HepG2 (cell line): ENCODE measurements at regions not wholly inside any gene's neighbourhood (a gene's known extent, or its start where the extent isn't known, plus 50 kb on each side); places are given as distances from the start of the nearest gene placed in this dataset.

Source experiments
- AHR ChIP-seq: IDR thresholded peaks from 2 replicates; pipeline ENCODE4 v1.6.1; 2018; ENCODE audit warnings: missing genetic modification reagents, missing compliant biosample characterization
- ARNTL ChIP-seq: sonication (generic); formaldehyde crosslinking; IDR thresholded peaks from 2 replicates; pipeline ENCODE4 v1.4.0; 2020; ENCODE audit warnings: mild to moderate bottlenecking, missing genetic modification reagents
- CCAR2 ChIP-seq: fragments of 200-400 bp; formaldehyde crosslinking; optimal IDR thresholded peaks from 2 replicates; pipeline ENCODE3; 2018; ENCODE audit warnings: low read depth, mild to moderate bottlenecking, low read length, moderate library complexity
- CEBPB ChIP-seq: IDR thresholded peaks from 2 replicates; pipeline ENCODE4 v1.6.1; 2011; ENCODE audit warnings: low read depth, low read length, improper control_type of control experiment, borderline replicate concordance
- ETV5 ChIP-seq: IDR thresholded peaks from 2 replicates; pipeline ENCODE4 v1.6.1; 2018; ENCODE audit warnings: missing biosample characterization, missing genetic modification reagents, inconsistent platforms, borderline replicate concordance
- JUN ChIP-seq: sonication (generic); formaldehyde crosslinking; IDR thresholded peaks from 2 replicates; pipeline ENCODE4 v1.4.0; 2020; ENCODE audit warnings: mild to moderate bottlenecking, missing genetic modification reagents
- KAT2B ChIP-seq: fragments of 150-350 bp; IDR thresholded peaks from 2 replicates; pipeline ENCODE4 v1.6.1; 2014; ENCODE audit warnings: low read depth, low read length, borderline replicate concordance
- KDM5B ChIP-seq: sonication (generic); formaldehyde crosslinking; IDR thresholded peaks from 2 replicates; pipeline ENCODE4 v1.4.0; 2020; ENCODE audit warnings: missing genetic modification reagents, mild to moderate bottlenecking, borderline replicate concordance
- KLF9 ChIP-seq: IDR thresholded peaks from 2 replicates; pipeline ENCODE4 v1.6.1; 2016; ENCODE audit warnings: low read depth
- NFKB2 ChIP-seq: sonication (generic); formaldehyde crosslinking; IDR thresholded peaks from 2 replicates; pipeline ENCODE4 v1.4.0; 2020; ENCODE audit warnings: missing genetic modification reagents, borderline replicate concordance
- NR1H2 ChIP-seq: sonication (generic); formaldehyde crosslinking; IDR thresholded peaks from 2 replicates; pipeline ENCODE4 v1.8.1; 2022; ENCODE audit warnings: low read depth, missing genetic modification reagents, borderline replicate concordance
- NR3C1 ChIP-seq: sonication (generic); formaldehyde crosslinking; IDR thresholded peaks from 2 replicates; pipeline ENCODE4 v1.4.0; 2020; ENCODE audit warnings: missing genetic modification reagents
- RFX1 ChIP-seq: fragments of 450-650 bp; IDR thresholded peaks from 2 replicates; pipeline ENCODE4 v1.6.1; 2017
- SIN3A ChIP-seq: IDR thresholded peaks from 2 replicates; pipeline ENCODE4 v1.6.1; 2011; ENCODE audit warnings: low read depth, mild to moderate bottlenecking, control low read depth, low read length, borderline replicate concordance
- TBX2 ChIP-seq: sonication (generic); formaldehyde crosslinking; IDR thresholded peaks from 2 replicates; pipeline ENCODE4 v1.5.0; 2020; ENCODE audit warnings: missing genetic modification reagents, mild to moderate bottlenecking, borderline replicate concordance
- ZMAT3 ChIP-seq: sonication (generic); formaldehyde crosslinking; conservative IDR thresholded peaks from 2 replicates; pipeline ENCODE4 v1.7.0; 2021; ENCODE audit warnings: missing genetic modification reagents
- ZNF224 ChIP-seq: sonication (generic); formaldehyde crosslinking; IDR thresholded peaks from 2 replicates; pipeline ENCODE4 v1.5.0; 2020; ENCODE audit warnings: mild to moderate bottlenecking, missing genetic modification reagents
- ZNF44 ChIP-seq: sonication (generic); formaldehyde crosslinking; IDR thresholded peaks from 2 replicates; pipeline ENCODE4 v1.5.1; 2020; ENCODE audit warnings: mild to moderate bottlenecking, missing genetic modification reagents
- ZNF781 ChIP-seq: sonication (generic); formaldehyde crosslinking; IDR thresholded peaks from 2 replicates; pipeline ENCODE4 v1.5.1; 2020; ENCODE audit warnings: borderline replicate concordance, mild to moderate bottlenecking, missing genetic modification reagents; ENCODE audit errors: not compliant biosample characterization
- ZSCAN22 ChIP-seq: sonication (generic); formaldehyde crosslinking; IDR thresholded peaks from 2 replicates; pipeline ENCODE4 v1.4.0; 2020; ENCODE audit warnings: mild to moderate bottlenecking, missing genetic modification reagents
- TF ChIP-seq, protein P1 (sequence below): sonication (generic); formaldehyde crosslinking; IDR thresholded peaks from 2 replicates; pipeline ENCODE4 v1.5.1; 2020; ENCODE audit warnings: missing genetic modification reagents, mild to moderate bottlenecking, borderline replicate concordance
- TF ChIP-seq, protein P2 (sequence below): sonication (generic); formaldehyde crosslinking; IDR thresholded peaks from 2 replicates; pipeline ENCODE4 v1.8.1; 2023; ENCODE audit warnings: mild to moderate bottlenecking, inconsistent platforms, moderate library complexity, missing genetic modification reagents, borderline replicate concordance
- TF ChIP-seq, protein P3 (sequence below): IDR thresholded peaks from 2 replicates; pipeline ENCODE4 v1.4.0; 2020; ENCODE audit warnings: mild to moderate bottlenecking, missing genetic modification reagents
- TF ChIP-seq, protein P4 (sequence below): sonication (generic); formaldehyde crosslinking; IDR thresholded peaks from 2 replicates; pipeline ENCODE4 v1.8.1; 2023; ENCODE audit warnings: missing genetic modification reagents, mild to moderate bottlenecking, borderline replicate concordance

DNA sequence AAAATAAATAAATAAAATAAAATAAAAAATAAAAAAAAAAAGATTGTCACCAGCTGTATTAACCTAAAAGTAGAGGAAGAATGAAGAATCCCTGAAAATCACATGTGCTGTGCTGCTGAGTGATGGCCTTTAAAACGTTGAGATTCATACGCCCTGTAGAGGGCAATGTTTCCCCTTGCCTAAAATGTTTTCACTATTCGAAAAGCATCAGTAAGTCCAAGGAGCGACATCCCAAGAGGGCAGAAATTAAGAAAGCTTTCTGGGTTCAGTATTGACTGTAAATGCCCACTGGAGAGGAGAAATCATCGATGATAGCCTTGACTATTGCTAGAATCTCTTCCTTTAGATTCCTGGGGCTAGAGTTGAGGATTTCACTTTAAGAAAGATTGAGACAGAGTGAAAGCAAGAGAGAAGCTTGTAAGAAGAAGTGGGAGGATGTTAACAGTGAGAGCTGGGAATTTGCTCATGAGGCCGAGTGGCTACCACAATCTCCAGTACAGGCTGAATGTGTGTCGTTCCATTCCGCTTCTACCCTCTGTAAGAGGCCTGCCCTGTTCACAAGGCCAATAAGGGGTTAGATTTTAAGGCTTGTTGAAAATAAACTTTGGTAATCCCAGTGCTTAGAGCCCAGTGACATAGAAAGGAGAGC, 170.8 kb upstream of the FAM20A start (continued):
- TF ChIP-seq, protein P1, sequence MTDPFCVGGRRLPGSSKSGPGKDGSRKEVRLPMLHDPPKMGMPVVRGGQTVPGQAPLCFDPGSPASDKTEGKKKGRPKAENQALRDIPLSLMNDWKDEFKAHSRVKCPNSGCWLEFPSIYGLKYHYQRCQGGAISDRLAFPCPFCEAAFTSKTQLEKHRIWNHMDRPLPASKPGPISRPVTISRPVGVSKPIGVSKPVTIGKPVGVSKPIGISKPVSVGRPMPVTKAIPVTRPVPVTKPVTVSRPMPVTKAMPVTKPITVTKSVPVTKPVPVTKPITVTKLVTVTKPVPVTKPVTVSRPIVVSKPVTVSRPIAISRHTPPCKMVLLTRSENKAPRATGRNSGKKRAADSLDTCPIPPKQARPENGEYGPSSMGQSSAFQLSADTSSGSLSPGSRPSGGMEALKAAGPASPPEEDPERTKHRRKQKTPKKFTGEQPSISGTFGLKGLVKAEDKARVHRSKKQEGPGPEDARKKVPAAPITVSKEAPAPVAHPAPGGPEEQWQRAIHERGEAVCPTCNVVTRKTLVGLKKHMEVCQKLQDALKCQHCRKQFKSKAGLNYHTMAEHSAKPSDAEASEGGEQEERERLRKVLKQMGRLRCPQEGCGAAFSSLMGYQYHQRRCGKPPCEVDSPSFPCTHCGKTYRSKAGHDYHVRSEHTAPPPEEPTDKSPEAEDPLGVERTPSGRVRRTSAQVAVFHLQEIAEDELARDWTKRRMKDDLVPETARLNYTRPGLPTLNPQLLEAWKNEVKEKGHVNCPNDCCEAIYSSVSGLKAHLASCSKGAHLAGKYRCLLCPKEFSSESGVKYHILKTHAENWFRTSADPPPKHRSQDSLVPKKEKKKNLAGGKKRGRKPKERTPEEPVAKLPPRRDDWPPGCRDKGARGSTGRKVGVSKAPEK (CRISPR knock-in tag) = no peak
- TF ChIP-seq ZSCAN22 (CRISPR knock-in tag) (no peak), CCAR2 (no peak), RFX1 (no peak), SIN3A (no peak), AHR (no peak), ZNF781 (CRISPR knock-in tag) (no peak), JUN (CRISPR knock-in tag) (no peak), NR1H2 (CRISPR knock-in tag) (no peak), ZNF44 (CRISPR knock-in tag) (0 out of 2 replicates have a peak, but pooled peaks have one; percentile 65), ZNF224 (CRISPR knock-in tag) (no peak), NFKB2 (no peak), ETV5 (no peak), ARNTL (CRISPR knock-in tag) (no peak), NR3C1 (CRISPR knock-in tag) (no peak), CEBPB (no peak), KDM5B (CRISPR knock-in tag) (no peak), TBX2 (CRISPR knock-in tag) (no peak), KAT2B (no peak), KLF9 (CRISPR knock-in tag) (no peak), ZMAT3 (CRISPR knock-in tag) (no peak)
- TF ChIP-seq, protein P2, sequence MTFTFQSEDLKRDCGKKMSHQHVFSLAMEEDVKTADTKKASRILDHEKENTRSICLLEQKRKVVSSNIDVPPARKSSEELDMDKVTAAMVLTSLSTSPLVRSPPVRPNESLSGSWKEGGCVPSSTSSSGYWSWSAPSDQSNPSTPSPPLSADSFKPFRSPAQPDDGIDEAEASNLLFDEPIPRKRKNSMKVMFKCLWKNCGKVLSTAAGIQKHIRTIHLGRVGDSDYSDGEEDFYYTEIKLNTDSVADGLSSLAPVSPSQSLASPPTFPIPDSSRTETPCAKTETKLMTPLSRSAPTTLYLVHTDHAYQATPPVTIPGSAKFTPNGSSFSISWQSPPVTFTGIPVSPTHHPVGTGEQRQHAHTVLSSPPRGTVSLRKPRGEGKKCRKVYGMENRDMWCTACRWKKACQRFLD (CRISPR knock-in tag) = no peak
- TF ChIP-seq, protein P3, sequence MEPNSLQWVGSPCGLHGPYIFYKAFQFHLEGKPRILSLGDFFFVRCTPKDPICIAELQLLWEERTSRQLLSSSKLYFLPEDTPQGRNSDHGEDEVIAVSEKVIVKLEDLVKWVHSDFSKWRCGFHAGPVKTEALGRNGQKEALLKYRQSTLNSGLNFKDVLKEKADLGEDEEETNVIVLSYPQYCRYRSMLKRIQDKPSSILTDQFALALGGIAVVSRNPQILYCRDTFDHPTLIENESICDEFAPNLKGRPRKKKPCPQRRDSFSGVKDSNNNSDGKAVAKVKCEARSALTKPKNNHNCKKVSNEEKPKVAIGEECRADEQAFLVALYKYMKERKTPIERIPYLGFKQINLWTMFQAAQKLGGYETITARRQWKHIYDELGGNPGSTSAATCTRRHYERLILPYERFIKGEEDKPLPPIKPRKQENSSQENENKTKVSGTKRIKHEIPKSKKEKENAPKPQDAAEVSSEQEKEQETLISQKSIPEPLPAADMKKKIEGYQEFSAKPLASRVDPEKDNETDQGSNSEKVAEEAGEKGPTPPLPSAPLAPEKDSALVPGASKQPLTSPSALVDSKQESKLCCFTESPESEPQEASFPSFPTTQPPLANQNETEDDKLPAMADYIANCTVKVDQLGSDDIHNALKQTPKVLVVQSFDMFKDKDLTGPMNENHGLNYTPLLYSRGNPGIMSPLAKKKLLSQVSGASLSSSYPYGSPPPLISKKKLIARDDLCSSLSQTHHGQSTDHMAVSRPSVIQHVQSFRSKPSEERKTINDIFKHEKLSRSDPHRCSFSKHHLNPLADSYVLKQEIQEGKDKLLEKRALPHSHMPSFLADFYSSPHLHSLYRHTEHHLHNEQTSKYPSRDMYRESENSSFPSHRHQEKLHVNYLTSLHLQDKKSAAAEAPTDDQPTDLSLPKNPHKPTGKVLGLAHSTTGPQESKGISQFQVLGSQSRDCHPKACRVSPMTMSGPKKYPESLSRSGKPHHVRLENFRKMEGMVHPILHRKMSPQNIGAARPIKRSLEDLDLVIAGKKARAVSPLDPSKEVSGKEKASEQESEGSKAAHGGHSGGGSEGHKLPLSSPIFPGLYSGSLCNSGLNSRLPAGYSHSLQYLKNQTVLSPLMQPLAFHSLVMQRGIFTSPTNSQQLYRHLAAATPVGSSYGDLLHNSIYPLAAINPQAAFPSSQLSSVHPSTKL (CRISPR knock-in tag) = peak; percentile 32; the same call in 1 of the 2 replicates
- TF ChIP-seq, protein P4, sequence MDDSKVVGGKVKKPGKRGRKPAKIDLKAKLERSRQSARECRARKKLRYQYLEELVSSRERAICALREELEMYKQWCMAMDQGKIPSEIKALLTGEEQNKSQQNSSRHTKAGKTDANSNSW (CRISPR knock-in tag) = no peak
